ENCODE measurements at regions not wholly inside any gene's neighbourhood (a gene's known extent, or its start where the extent isn't known, plus 50 kb on each side); places are given as distances from the start of the nearest gene placed in this dataset.

DNA sequence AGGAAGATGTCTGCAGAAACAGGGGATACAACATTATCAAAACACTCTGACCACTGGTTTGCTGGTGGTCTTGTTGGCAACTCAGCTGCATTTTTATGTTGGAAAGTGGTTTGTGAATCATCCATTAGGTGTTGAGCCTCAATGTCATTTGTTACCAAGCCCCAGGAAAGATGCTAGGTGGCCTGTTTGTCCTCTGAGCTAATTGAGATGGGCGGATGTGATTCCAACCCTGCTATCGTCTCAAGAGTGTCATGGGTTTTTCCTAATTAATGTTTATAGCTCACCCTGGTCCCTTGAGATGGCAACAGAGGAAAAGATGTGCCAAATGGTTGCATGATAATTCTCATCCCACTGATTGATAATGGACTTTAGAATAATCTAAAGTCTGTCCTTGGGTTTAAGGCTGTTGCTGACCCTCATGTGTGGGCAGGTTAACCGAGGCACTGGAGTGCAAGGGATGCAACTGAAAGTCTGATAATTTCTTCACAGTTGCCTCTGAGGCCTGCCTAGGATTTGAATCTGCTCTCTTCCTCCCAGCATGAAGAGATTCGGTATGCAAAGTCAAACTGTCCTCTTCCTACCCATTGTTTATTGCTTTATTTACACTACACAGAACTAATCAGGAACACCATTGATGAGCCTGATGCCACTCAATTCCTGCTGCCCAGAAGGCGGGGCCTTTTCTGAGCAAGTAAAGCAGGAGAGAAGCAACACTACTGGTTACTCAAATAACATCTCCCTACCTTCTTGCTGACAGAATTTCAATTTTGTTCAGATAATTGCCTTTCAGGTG is 166.2 kb upstream of the TBC1D5 start:
- Histone ChIP-seq H3K4me1 (ENCODE audit: control insufficient read depth in 2 of 3, insufficient read depth in 2 of 3, low read depth in 1 of 3, low read length in 3 of 3) (no peaks in the 10 kb centered on the region), H3K36me3 (ENCODE audit: control insufficient read depth in 2 of 3, insufficient read depth in 3 of 3, low read length in 3 of 3) (no peaks in the 10 kb centered on the region), H3K9ac (ENCODE audit: low read length in 3 of 3) (no peak overlapping the region), H3K9me3 (ENCODE audit: control insufficient read depth in 2 of 3, insufficient read depth in 1 of 3, low read length in 3 of 3) (no peaks in the 10 kb centered on the region), H3K4me3 (ENCODE audit: low read length in 3 of 3) (no peak overlapping the region), H3K27ac (ENCODE audit: low read depth in 2 of 2, low read length in 2 of 2) (no peak overlapping the region), H3K27me3 (ENCODE audit: control insufficient read depth, insufficient read depth, low read length) (no peaks in the 10 kb centered on the region)
- no peak for FAIRE-seq
- intact Hi-C loops (cut with DNase I) = no loop called here
- TF ChIP-seq, protein P1, sequence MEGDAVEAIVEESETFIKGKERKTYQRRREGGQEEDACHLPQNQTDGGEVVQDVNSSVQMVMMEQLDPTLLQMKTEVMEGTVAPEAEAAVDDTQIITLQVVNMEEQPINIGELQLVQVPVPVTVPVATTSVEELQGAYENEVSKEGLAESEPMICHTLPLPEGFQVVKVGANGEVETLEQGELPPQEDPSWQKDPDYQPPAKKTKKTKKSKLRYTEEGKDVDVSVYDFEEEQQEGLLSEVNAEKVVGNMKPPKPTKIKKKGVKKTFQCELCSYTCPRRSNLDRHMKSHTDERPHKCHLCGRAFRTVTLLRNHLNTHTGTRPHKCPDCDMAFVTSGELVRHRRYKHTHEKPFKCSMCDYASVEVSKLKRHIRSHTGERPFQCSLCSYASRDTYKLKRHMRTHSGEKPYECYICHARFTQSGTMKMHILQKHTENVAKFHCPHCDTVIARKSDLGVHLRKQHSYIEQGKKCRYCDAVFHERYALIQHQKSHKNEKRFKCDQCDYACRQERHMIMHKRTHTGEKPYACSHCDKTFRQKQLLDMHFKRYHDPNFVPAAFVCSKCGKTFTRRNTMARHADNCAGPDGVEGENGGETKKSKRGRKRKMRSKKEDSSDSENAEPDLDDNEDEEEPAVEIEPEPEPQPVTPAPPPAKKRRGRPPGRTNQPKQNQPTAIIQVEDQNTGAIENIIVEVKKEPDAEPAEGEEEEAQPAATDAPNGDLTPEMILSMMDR (IDR thresholded peaks at IDR 0.05; ENCODE audit: borderline replicate concordance, extremely low read depth, insufficient read depth) = no peak
- no peak for DNase-seq

GRCh38 chr3:17905996-17906395 is 163.6 kb upstream of the TBC1D5 start:
- TF ChIP-seq, protein P1 (IDR thresholded peaks at IDR 0.05; ENCODE audit: borderline replicate concordance, extremely low read depth, insufficient read depth) = no peak
- H3K4me3 ChIP-seq (ENCODE audit: low read length in 3 of 3) = no peak overlapping the region
- H3K27me3 ChIP-seq (ENCODE audit: control insufficient read depth, insufficient read depth, low read length) = no peaks in the 10 kb centered on the region
- intact Hi-C loops (cut with DNase I) = no loop called here
- peaks cover 0 to 3% (median 0%) of the 10 kb centered on the region in 3 donors for H3K9me3 ChIP-seq (ENCODE audit: control insufficient read depth in 2 of 3, insufficient read depth in 1 of 3, low read length in 3 of 3)
- no peaks in the 10 kb centered on the region for H3K36me3 ChIP-seq (ENCODE audit: control insufficient read depth in 2 of 3, insufficient read depth in 3 of 3, low read length in 3 of 3)
- H3K9ac ChIP-seq (ENCODE audit: low read length in 3 of 3) = no peak overlapping the region
- FAIRE-seq (no peak), DNase-seq (no peak)
- H3K4me1 ChIP-seq (ENCODE audit: control insufficient read depth in 2 of 3, insufficient read depth in 2 of 3, low read depth in 1 of 3, low read length in 3 of 3) = no peaks in the 10 kb centered on the region
- no peak overlapping the region for H3K27ac ChIP-seq (ENCODE audit: low read depth in 2 of 2, low read length in 2 of 2)

DNA sequence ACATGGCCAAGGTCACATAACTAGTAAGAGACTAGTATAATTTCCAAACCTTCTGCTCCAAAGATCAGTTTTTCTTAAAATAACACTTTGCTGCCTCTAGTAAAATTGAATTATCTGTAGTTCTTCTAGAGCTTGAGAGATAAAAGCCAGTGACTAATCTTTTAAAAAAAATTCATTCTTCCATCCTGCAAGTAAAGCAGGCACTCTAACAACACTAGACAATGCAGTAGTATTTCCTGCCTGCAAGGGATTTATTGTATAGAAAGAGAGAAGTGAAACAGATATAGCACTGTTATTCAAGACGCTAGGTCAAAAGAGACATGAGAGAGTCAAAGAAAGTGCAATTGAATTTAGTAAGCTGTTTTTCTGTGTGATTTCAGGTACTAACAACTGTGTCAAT is 159.5 kb upstream of the TBC1D5 start:
- no peaks in the 10 kb centered on the region for H3K27me3 ChIP-seq (ENCODE audit: control insufficient read depth, insufficient read depth, low read length)
- no peak overlapping the region for H3K4me3 ChIP-seq (ENCODE audit: low read length in 3 of 3)
- TF ChIP-seq, protein P1 (IDR thresholded peaks at IDR 0.05; ENCODE audit: borderline replicate concordance, extremely low read depth, insufficient read depth) = no peak
- H3K9me3 ChIP-seq (ENCODE audit: control insufficient read depth in 2 of 3, insufficient read depth in 1 of 3, low read length in 3 of 3) = peaks cover 0 to 3% (median 0%) of the 10 kb centered on the region in 3 donors
- no peaks in the 10 kb centered on the region for H3K4me1 ChIP-seq (ENCODE audit: control insufficient read depth in 2 of 3, insufficient read depth in 2 of 3, low read depth in 1 of 3, low read length in 3 of 3)
- no peak overlapping the region for H3K9ac ChIP-seq (ENCODE audit: low read length in 3 of 3)
- no peaks in the 10 kb centered on the region for H3K36me3 ChIP-seq (ENCODE audit: control insufficient read depth in 2 of 3, insufficient read depth in 3 of 3, low read length in 3 of 3)
- FAIRE-seq (no peak), DNase-seq (peak in 1 of 5 donors; percentile 4)
- intact Hi-C loops (cut with DNase I) = no loop called here
- no peak overlapping the region for H3K27ac ChIP-seq (ENCODE audit: low read depth in 2 of 2, low read length in 2 of 2)

Data from kidney (tissue), 13 donors.